H1 (cell line): ENCODE measurements at regions not wholly inside any gene's neighbourhood (a gene's known extent, or its start where the extent isn't known, plus 50 kb on each side); places are given as distances from the start of the nearest gene placed in this dataset.

Experiments
- CTCF ChIA-PET: fragments of 300-600 bp; sonication (Branson Sonifier 250); formaldehyde crosslinking; loops from one replicate; lab custom pipeline; 2021; ENCODE audit not compliant: partially characterized antibody; lab: Charles Lee
- POLR2A ChIA-PET: fragments of 300-600 bp; sonication (Branson Sonifier 250); formaldehyde crosslinking; loops from one replicate; lab custom pipeline; 2021; ENCODE audit warnings: inconsistent platforms; ENCODE audit not compliant: partially characterized antibody; lab: Charles Lee
- DNase-seq, 2 experiments: peaks; one replicate each; pipeline versions ENCODE4 v3.0.0 to v3.0.0-alpha.2; 2010 to 2022; ENCODE audit warnings: low spot score in 2 of 2, low read depth in 1 of 2, mixed read lengths in 1 of 2
- FAIRE-seq: peaks from 2 replicates; lab custom pipeline; 2011; peaks lifted over from hg19 to GRCh38; lab: Jason Lieb, UNC
- H2AFZ ChIP-seq: 2 replicates; pipeline ENCODE4 v1.8.1; 2012; ENCODE audit warnings: low read length, inconsistent platforms
- H2AK5ac ChIP-seq: 2 replicates; pipeline ENCODE4 v1.6.1; 2013; ENCODE audit warnings: low read depth, low read length
- H2BK120ac ChIP-seq: replicated peaks from 2 replicates; pipeline ENCODE3; 2013; ENCODE audit warnings: low read depth, low read length, inconsistent platforms
- H2BK12ac ChIP-seq: 2 replicates; pipeline ENCODE4 v1.6.1; 2013; ENCODE audit warnings: low read depth, low read length
- H2BK15ac ChIP-seq: 2 replicates; pipeline ENCODE4 v1.6.1; 2013; ENCODE audit warnings: low read length
- H2BK20ac ChIP-seq: 2 replicates; pipeline ENCODE4 v1.6.1; 2013; ENCODE audit warnings: low read length
- H2BK5ac ChIP-seq: 2 replicates; pipeline ENCODE4 v1.6.1; 2013; ENCODE audit warnings: low read depth, low read length
- H3K14ac ChIP-seq: 2 replicates; pipeline ENCODE4 v1.6.1; 2013; ENCODE audit warnings: inconsistent platforms; ENCODE audit not compliant: insufficient read length
- H3K18ac ChIP-seq: 2 replicates; pipeline ENCODE4 v1.6.1; 2013; ENCODE audit warnings: low read length; ENCODE audit errors: extremely low read depth
- H3K23ac ChIP-seq: 2 replicates; pipeline ENCODE4 v1.6.1; 2013; ENCODE audit warnings: inconsistent platforms; ENCODE audit not compliant: insufficient read length
- H3K23me2 ChIP-seq: 2 replicates; pipeline ENCODE4 v1.6.1; 2013; ENCODE audit warnings: low read depth, low read length
- H3K27ac ChIP-seq: 2 replicates; pipeline ENCODE4 v1.6.1; 2011; ENCODE audit warnings: low read depth, low read length, inconsistent platforms
- H3K27me3 ChIP-seq, 4 experiments: replicated peaks in 1 of 4; 1 replicate in 1 of 4; 2 replicates in 3 of 4; pipeline versions ENCODE4 v1.6.1 to v1.8.1; 2011 to 2013; ENCODE audit warnings: low read length in 3 of 4, mild to moderate bottlenecking in 3 of 4, inconsistent platforms in 2 of 4, mixed read lengths in 2 of 4, moderate library complexity in 1 of 4; ENCODE audit not compliant: control insufficient read depth in 3 of 4, insufficient read depth in 3 of 4; ENCODE audit errors: extremely low read depth in 1 of 4
- H3K36me3 ChIP-seq, 4 experiments: 2 replicates each; pipeline versions ENCODE4 v1.6.1 to v1.8.1; 2011 to 2013; ENCODE audit warnings: mild to moderate bottlenecking in 4 of 4, low read length in 3 of 4, moderate library complexity in 2 of 4, control low read depth in 1 of 4, inconsistent platforms in 1 of 4; ENCODE audit not compliant: insufficient read depth in 4 of 4, control insufficient read depth in 2 of 4
- H3K4ac ChIP-seq: replicated peaks from 2 replicates; pipeline ENCODE3; 2013; ENCODE audit warnings: low read length, low read depth, mixed read lengths, inconsistent platforms; ENCODE audit not compliant: insufficient read length
- H3K4me1 ChIP-seq, 4 experiments: replicated peaks in 1 of 4; 1 replicate in 1 of 4; 2 replicates in 3 of 4; pipeline versions ENCODE4 v1.6.1 to v1.8.1; 2011 to 2013; ENCODE audit warnings: low read length in 3 of 4, inconsistent platforms in 2 of 4, mixed read lengths in 1 of 4; ENCODE audit not compliant: insufficient read depth in 4 of 4, control insufficient read depth in 3 of 4
- H3K4me2 ChIP-seq, 2 experiments: 2 replicates each; pipeline versions ENCODE4 v1.6.1 to v1.8.1; 2011 to 2013; ENCODE audit warnings: low read depth in 2 of 2, low read length in 2 of 2, control low read depth in 1 of 2, inconsistent platforms in 1 of 2, mild to moderate bottlenecking in 1 of 2; ENCODE audit not compliant: insufficient read depth in 1 of 2
- H3K4me3 ChIP-seq, 4 experiments: fragments of 200-600, 300-600 bp in 1 of 4; sonication (generic), shearing (Covaris generic), sonication (Bioruptor Twin) in 1 of 4; 2 replicates each; pipeline versions ENCODE4 v1.5.1 to v1.8.1; 2011 to 2016; ENCODE audit warnings: low read length in 4 of 4, low read depth in 3 of 4, control low read depth in 2 of 4, inconsistent platforms in 2 of 4, mild to moderate bottlenecking in 2 of 4, mixed read lengths in 1 of 4, moderate library complexity in 1 of 4; ENCODE audit not compliant: insufficient read depth in 2 of 4; ENCODE audit errors: extremely low read depth in 1 of 4
- H3K56ac ChIP-seq: replicated peaks from 2 replicates; pipeline ENCODE3; 2013; ENCODE audit warnings: low read depth, mild to moderate bottlenecking, mixed read lengths, low read length, inconsistent platforms; ENCODE audit not compliant: insufficient read length
- H3K79me1 ChIP-seq: 2 replicates; pipeline ENCODE4 v1.6.1; 2013; ENCODE audit warnings: low read depth, low read length, control low read depth
- H3K79me2 ChIP-seq, 2 experiments: 2 replicates each; pipeline versions ENCODE4 v1.6.1 to v1.8.1; 2012 to 2013; ENCODE audit warnings: low read length in 2 of 2, mild to moderate bottlenecking in 2 of 2, inconsistent platforms in 1 of 2; ENCODE audit not compliant: insufficient read depth in 2 of 2, control insufficient read depth in 1 of 2
- H3K9ac ChIP-seq, 4 experiments: replicated peaks in 1 of 4; 1 replicate in 1 of 4; 2 replicates in 3 of 4; pipeline versions ENCODE4 v1.6.1 to v1.8.1; 2011 to 2013; ENCODE audit warnings: low read depth in 3 of 4, low read length in 3 of 4, control low read depth in 2 of 4, mild to moderate bottlenecking in 2 of 4, moderate library complexity in 2 of 4, inconsistent platforms in 1 of 4; ENCODE audit errors: extremely low read depth in 1 of 4
- H3K9me3 ChIP-seq, 2 experiments: 2 replicates each; pipeline versions ENCODE4 v1.6.1 to v1.8.1; 2012 to 2013; ENCODE audit warnings: mild to moderate bottlenecking in 2 of 2, moderate library complexity in 2 of 2, control low read depth in 1 of 2, inconsistent platforms in 1 of 2, low read depth in 1 of 2, low read length in 1 of 2, mixed read lengths in 1 of 2; ENCODE audit not compliant: insufficient read depth in 2 of 2
- H4K20me1 ChIP-seq, 2 experiments: replicated peaks in 1 of 2; 2 replicates each; pipeline versions ENCODE3 to v1.8.1; 2011 to 2013; ENCODE audit warnings: inconsistent platforms in 2 of 2, low read length in 2 of 2, mild to moderate bottlenecking in 1 of 2; ENCODE audit not compliant: insufficient read depth in 2 of 2, control insufficient read depth in 1 of 2
- H4K5ac ChIP-seq: 2 replicates; pipeline ENCODE4 v1.6.1; 2013; ENCODE audit warnings: low read length, low read depth, mixed read lengths, inconsistent platforms; ENCODE audit not compliant: insufficient read length
- H4K8ac ChIP-seq: 2 replicates; pipeline ENCODE4 v1.8.0; 2013; ENCODE audit warnings: mild to moderate bottlenecking, moderate library complexity, low read length, inconsistent platforms; ENCODE audit not compliant: insufficient read depth; ENCODE audit errors: extremely low read depth
- H4K91ac ChIP-seq: replicated peaks from 2 replicates; pipeline ENCODE3; 2013; ENCODE audit warnings: low read length, mixed read lengths, inconsistent platforms; ENCODE audit not compliant: insufficient read length
- CREB1 ChIP-seq: IDR thresholded peaks from 2 replicates; pipeline ENCODE4 v1.6.1; 2012; ENCODE audit warnings: inconsistent platforms
- GTF2F1 ChIP-seq: IDR thresholded peaks from 2 replicates; pipeline ENCODE4 v1.6.1; 2012; ENCODE audit warnings: low read depth, low read length, improper control_type of control experiment, borderline replicate concordance
- TAF1 ChIP-seq: IDR thresholded peaks from 2 replicates; pipeline ENCODE4 v1.6.1; 2011; ENCODE audit warnings: mild to moderate bottlenecking, low read depth, low read length
- TAF7 ChIP-seq: optimal IDR thresholded peaks from 2 replicates; pipeline ENCODE3; 2011; ENCODE audit warnings: low read depth, mild to moderate bottlenecking, inconsistent platforms, low read length, moderate library complexity, borderline replicate concordance
- TCF12 ChIP-seq: IDR thresholded peaks from 2 replicates; pipeline ENCODE4 v1.6.1; 2011; ENCODE audit warnings: low read depth, mild to moderate bottlenecking, low read length
- TF ChIP-seq, protein P1 (sequence below): IDR thresholded peaks from 2 replicates; pipeline ENCODE4 v1.6.1; 2011; ENCODE audit warnings: low read length, improper control_type of control experiment
- TF ChIP-seq, protein P2 (sequence below): IDR thresholded peaks from 2 replicates; pipeline ENCODE4 v1.6.1; 2011; ENCODE audit warnings: low read depth, mild to moderate bottlenecking, low read length; ENCODE audit not compliant: insufficient read depth

DNA sequence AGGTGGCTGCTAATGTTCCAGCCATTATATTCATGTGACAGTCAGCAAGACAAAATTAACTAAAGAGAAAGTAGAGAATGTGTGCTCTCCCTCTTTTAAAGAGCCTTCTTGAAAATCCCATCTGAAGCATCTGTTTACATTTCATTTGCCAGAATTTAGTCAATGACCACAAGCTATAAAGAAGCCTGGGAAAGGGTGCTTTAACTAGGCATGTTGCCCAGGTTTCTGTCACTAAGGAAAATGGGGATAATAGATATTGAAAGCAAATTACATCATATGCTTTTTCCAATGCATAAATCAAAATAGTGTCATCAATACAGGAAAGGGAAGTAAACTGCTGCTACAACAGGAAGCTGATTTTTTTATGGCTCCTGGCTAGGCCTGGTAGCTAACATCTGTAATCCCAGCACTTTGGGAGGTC, 67.7 kb downstream of the ELAPOR2 start:
- Histone ChIP-seq H4K20me1 (peaks cover 0 to 4% of the 10 kb centered on the region in 2 experiments), H3K27ac (no peak overlapping the region), H3K23ac (no peak overlapping the region), H2BK5ac (no peak overlapping the region), H3K4me3 (no peak overlapping the region), H3K18ac (no peak overlapping the region), H4K8ac (no peak overlapping the region), H3K4me1 (no peaks in the 10 kb centered on the region), H3K79me1 (no peaks in the 10 kb centered on the region; the same call in 1 of the 2 replicates), H3K14ac (no peak overlapping the region), H2AFZ (no peak overlapping the region), H3K36me3 (no peaks in the 10 kb centered on the region), H4K5ac (no peak overlapping the region), H2AK5ac (no peak overlapping the region), H3K9ac (no peak overlapping the region), H3K4me2 (no peak overlapping the region), H2BK15ac (no peak overlapping the region), H3K4ac (no peak overlapping the region), H4K91ac (no peak overlapping the region), H2BK20ac (no peak overlapping the region), H2BK120ac (no peak overlapping the region), H3K23me2 (no peaks in the 10 kb centered on the region), H3K56ac (no peak overlapping the region), H3K9me3 (peaks cover 0 to 7% of the 10 kb centered on the region in 2 experiments; a peak in 1 of 4 replicates), H2BK12ac (no peak overlapping the region), H3K79me2 (peaks cover 3 to 76% of the 10 kb centered on the region in 2 experiments; a peak in 3 of 4 replicates), H3K27me3 (no peaks in the 10 kb centered on the region)
- ChIA-PET CTCF (interaction anchor here (0.6 to 3.1 kb wide), 5 partner anchors 10 to 68 kb away, joined by 3 to 9 read pairs (median 3); partner anchors contain the start of gene ELAPOR2), POLR2A (no interaction called here)
- FAIRE-seq (no peak), DNase-seq (no peak)
- TF ChIP-seq, protein P1, sequence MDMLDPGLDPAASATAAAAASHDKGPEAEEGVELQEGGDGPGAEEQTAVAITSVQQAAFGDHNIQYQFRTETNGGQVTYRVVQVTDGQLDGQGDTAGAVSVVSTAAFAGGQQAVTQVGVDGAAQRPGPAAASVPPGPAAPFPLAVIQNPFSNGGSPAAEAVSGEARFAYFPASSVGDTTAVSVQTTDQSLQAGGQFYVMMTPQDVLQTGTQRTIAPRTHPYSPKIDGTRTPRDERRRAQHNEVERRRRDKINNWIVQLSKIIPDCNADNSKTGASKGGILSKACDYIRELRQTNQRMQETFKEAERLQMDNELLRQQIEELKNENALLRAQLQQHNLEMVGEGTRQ, result no peak
- no peak for TF ChIP-seq GTF2F1
- no peak for TF ChIP-seq TAF1
- TF ChIP-seq TCF12, result no peak
- TF ChIP-seq, protein P2, sequence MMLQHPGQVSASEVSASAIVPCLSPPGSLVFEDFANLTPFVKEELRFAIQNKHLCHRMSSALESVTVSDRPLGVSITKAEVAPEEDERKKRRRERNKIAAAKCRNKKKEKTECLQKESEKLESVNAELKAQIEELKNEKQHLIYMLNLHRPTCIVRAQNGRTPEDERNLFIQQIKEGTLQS, result no peak
- TF ChIP-seq CREB1, result no peak
- TF ChIP-seq TAF7, result no peak
